COLO829 (cell line): ENCODE measurements at regions not wholly inside any gene's neighbourhood (a gene's known extent, or its start where the extent isn't known, plus 50 kb on each side); places are given as distances from the start of the nearest gene placed in this dataset.
"Not testable (repeated sequence)": the region's sequence is repeated elsewhere in the genome, so short reads cannot be mapped to it uniquely, and the experiment has no call there.

Source experiments
- DNase-seq: peaks from one replicate; pipeline ENCODE4 v3.0.0; 2012; ENCODE audit warnings: low spot score

DNA sequence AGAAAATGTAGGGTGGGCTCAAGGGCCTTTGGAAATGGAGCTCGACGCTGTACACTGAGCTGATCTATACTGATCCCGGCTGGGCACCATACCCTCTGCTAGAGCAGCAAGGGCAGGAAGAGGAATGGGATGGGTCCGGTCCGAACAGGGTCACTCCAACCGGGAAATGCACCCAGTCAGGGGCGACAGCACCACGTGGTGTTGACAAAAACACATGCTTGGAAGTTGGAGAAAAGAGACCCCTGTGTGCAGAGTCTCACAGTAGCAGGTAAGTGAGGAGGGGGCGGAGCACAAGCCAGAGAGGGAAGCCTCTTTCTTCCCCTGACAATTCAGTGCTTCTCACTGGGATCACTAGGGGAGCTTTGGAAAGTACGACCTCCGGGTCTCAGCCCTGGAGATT lies 84.1 kb upstream of the ASB18 start:
- no peak for DNase-seq

DNA sequence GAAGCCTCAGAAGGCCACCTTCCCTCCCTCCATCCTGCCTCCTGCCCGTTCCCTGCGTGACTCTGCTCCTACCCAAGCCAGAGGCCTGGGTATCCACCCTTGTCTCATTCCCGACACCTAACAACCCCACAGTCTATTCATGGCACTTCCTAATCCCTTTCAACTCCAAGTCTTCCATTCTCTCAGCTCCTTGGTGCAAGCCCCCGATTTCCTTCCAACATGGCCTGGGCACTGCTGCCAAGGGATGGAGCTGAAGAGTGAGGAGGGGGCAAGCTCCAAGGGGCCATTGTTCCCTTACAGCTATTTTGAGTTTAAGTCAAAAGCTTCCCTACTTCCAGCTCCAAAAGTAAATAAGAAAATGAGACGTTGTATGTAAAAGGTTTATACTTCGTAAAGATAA lies 84.8 kb upstream of the ASB18 start:
- DNase-seq: no peak

DNA sequence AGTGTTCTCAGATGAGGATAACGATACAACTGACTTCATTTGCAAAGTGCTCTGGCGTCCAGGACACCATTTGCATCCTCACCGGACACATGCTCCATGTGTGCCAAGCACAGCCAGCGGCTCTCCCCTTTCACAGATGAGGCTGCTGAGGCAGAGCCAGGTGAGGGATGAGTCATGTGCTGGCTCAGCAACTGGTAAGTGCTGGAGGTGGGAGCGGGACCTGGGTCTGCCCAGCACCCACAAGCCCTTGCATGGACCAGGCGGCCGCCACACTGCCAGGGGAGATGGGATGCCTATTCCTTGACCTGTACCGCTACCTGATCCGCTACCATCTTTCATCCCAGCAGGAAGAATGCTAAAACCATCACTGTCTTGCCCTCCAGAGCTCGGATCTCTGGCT lies 86.2 kb upstream of the ASB18 start:
- DNase-seq: no peak

DNA sequence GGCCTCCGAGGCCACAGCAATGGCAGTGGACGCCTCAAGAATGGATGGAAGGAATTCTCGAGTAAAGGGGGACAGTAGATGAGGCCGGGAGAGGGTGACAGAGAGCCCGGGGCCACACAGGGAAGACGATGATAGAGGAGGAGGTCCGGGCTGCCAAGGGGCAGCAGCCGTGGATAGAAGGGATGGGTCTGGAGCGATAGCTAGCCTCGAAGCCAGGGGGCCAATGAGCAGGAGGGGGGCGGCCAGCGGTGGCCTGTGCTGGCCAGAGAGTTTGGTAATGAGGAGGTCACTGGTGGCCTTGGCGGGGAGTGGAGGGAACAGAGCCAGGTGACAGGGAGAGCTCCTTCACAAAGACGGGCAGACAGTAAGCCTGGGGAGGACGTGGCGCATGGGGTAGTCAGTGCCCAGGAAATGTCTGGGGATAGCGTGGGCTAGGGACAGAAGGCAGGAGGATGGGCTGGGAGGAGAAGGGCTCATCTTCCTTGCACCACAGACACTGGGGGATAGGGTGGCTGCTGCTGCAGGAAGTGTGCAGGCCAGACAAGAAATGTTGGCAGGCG lies 87.8 kb upstream of the ASB18 start:
- no peak for DNase-seq

DNA sequence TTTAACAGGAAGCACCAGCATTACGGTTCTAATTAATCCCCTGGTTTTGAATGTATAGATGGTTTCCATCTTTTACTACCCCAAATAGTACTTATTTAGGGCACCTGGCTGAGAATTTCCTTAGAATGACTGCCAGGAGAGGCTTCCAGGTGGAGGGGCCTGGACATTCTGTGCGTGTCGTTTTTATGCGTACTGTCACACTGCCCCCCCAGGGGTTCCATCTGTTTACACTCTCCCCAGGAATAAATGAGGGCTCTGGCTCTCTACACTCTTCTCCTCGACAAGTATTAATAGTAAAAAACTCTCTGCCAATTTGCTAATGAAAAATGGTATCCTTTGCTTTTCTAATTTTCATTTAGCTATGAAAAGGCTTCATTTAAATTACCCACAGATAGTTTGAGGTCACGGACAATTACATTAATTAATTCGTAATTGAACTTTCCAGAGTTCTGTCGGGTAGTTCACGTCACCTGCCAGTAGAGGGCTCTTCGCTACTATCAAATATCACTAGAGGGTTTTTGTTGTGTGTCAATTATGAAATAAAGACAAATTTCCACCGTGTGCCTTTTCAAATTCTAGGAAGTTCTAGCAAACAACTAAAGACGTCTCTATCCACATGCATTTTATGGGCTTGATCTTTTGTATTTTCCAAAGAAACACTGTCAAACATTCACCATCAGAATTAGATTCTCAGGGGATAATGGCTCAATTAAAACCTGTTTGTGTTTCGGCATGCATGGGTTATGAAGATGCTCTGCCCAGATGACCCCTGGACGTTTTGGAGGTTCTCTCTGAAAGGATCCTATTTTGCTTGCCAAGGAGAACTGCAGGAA lies 88.8 kb upstream of the ASB18 start:
- DNase-seq: peak; percentile 18

DNA sequence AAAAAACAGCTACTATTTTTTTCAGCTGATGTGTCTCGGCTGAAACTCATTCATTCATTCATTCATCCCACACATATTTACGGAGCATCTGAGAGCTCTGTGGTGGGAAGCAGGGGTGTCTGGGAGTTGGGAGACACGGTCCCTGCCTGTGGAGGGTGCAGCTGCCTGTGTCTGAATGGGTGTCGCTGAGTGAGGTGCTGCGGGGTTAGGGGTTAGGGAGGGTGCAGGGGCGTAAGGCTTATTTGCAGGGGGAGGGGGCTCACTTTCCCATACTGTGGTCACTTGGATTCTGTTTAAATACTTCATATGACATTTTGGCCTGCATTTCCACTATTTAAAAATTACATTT lies 89.4 kb upstream of the ASB18 start:
- DNase-seq: no peak

DNA sequence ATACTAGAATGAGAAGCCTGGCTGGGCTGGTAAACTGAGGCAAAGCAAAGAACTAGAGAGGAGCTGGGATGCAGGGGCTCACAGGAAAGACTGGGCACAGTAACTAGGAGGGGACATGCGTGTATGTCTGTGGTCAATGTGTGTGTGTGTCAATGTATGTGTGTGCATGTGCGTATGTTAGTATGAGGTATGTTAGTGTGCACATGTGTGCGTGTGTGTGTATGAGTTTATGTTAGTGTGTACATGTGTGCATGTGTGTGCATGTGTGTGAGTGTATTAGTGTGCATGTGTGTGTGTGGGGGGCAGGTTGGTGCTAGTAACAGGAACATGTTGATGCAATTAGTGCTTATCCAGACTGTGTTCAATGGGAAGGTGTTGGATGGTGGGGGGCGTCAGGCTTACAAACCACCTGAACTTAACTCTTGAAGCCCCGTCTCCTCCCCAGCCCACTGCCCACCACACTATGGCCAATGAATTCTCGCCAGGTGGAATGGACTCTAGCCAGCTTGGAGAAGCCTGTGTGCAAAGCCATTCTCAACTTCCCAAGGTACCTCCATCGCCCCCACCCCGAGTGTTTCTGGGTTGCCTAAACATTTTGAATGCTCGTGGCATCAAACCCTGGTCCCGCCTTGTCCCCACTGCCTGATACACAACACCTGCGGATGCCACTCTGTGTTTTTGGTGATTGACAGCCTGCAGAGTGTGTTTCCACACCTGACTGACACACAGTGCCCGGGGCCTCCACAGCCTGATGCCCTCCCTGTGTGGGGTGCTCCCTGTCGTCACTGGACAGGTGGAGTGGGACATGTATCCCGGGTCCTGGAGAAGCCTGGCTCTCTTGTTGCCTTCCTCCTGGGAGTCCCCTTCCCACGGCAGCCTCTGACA lies 90.1 kb upstream of the ASB18 start:
- no peak for DNase-seq

DNA sequence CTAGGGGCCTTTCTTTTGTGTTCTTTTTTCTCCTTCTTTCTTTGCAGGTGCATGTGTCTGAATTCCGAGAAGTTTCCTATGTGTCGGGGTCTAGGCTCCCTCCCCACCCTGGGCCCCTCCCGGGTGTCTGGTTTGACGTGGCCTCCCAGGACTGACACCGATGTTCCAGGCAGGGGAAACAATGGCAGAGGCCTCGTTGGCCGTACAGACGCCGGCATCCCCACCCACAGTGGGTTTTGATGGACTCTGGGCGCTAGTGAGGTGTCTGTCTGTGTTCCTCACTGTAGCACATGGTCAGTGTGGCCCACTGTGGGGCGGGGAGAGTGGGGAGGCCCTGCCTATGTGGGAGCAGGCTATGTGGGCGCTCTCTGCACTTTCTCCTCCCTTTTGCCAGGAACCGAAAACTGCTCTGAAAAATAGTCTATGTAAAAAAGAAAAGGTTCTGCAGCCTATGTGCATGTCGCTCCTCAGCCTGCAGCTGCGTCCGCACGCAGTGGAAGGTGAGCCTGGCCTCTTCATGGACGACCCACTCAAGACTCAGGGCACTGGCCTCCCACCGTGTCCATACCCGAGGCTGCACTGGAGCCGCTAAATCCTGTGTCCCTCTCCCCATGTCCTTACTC lies 90.9 kb upstream of the ASB18 start:
- no peak for DNase-seq

DNA sequence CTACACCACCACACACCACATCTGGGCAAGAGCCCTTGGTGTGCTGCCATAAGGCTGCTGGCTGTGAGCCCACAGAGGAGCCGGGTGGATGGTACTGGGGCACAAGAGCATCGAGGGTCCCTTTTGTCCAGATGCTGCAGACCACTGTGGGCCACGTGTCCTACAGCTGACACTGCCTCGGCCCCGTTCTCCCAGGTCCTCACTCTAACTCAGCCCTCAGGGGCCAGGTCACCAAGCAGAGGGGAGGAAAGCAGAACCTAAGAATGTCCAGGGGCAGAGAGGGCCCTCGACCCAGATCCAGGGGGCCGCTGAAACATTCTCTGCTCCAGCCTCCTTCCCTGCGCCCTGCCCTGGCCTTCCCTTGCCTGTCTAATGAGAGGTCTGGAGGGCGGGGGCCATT lies 91.7 kb upstream of the ASB18 start:
- no peak for DNase-seq

DNA sequence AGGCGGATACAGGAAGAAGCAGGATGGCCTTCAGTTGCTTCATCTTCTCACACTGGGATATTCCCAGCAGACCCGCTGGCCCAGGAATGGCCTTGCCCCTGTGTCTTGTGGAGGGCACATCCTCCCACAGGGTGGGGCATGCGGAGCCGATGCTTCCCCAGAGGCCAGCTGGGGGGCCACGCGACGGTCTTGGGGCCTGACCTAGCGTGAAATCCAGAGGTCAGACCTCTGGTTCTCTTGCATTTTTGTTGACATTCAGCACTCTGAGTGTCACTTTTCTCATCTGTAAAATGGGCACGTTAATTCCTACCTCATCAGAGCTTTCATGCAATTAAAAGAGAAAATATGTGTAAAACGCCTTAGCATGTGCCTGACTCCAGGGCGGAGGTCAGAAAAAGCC lies 92.1 kb upstream of the ASB18 start:
- not testable (repeated sequence) for DNase-seq

DNA sequence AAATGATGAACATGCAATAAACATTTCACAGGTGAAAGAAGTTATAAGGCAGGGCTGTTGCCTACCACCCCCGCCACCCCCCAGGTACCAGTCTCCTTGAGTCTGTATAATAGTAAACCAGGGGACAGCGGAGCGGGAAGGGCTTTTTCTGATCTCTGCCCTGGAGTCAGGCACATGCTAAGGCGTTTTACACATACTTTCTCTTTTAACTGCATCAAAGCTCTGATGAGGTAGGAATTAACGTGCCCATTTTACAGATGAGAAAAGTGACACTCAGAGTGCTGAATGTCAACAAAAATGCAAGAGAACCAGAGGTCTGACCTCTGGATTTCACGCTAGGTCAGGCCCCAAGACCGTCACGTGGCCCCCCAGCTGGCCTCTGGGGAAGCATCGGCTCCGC lies 94.3 kb upstream of the ASB18 start:
- DNase-seq: not testable (repeated sequence)

DNA sequence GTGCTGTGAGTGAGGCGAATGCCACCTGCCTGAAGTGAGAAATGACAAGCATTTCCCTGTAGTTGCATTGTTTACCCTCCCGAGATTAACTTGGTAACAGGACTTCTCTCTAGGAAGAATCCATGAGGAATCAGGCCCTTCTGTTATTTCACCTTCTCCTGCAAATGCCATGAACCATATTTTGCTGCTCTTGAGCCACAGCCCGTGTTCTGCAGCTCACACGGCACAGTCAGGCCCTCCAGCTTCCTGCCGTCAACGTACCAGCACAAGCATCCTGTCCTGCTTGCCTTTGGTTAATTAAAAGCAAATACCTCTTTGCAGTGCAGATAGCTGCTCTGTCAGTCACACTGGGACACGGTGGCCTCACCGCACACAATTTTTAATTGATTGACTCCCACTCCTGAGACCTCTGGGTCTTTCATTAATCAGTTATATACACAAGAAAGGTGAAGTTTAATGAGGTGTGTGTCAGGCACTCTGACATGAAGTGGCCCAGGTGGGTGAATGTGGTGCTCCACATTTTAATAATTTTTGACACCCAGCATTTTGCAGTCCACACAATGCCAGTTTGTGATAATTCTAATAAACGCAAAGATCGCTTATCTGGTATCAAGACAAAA lies 95.3 kb upstream of the ASB18 start:
- no peak for DNase-seq

DNA sequence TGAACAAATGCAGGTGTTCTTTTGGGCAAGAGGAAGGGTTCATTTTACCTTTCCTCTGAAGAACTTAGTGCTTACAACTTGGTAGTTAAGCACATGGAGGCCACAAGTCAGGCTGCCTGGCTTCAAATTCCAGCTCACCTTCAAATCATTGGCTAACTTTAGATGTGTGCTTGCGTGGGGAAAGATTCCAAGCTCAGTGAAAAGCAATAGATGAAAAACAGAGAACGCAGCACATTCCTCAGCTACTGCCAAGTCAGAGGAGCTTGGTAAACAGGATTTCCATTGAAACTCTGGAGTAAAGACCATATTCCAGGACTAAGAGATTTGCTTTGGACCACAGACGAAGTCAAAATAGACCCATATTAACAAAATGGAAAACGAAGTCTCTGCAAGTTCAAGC lies 96.3 kb upstream of the ASB18 start:
- DNase-seq: no peak

DNA sequence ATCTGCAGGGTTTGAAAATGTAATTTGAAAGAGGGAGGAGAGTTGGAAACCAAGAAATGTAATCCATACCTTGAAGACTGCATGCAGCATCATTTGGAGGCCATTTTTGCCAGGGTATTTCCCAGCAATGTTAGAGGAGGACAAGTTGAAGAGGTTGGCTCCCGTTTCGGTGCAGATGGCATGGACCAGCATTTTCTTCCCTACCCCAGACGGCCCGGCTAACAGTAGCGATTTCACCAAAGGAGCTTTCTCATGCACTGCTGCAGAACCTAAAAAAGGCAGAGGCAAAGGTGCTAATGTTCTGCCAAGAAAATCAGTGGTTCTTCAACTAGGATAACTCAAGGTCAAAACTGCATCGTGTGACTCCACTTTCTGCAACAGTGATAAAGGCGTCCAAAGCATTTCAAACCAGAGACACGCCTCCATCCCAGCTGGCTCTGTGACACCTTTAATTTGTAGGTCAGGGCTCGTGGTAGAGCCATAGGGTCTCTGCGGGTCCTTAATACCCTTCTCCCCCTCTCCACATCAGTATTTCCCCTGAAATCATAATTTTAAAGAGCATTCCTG lies 99.6 kb upstream of the ASB18 start:
- DNase-seq: no peak

DNA sequence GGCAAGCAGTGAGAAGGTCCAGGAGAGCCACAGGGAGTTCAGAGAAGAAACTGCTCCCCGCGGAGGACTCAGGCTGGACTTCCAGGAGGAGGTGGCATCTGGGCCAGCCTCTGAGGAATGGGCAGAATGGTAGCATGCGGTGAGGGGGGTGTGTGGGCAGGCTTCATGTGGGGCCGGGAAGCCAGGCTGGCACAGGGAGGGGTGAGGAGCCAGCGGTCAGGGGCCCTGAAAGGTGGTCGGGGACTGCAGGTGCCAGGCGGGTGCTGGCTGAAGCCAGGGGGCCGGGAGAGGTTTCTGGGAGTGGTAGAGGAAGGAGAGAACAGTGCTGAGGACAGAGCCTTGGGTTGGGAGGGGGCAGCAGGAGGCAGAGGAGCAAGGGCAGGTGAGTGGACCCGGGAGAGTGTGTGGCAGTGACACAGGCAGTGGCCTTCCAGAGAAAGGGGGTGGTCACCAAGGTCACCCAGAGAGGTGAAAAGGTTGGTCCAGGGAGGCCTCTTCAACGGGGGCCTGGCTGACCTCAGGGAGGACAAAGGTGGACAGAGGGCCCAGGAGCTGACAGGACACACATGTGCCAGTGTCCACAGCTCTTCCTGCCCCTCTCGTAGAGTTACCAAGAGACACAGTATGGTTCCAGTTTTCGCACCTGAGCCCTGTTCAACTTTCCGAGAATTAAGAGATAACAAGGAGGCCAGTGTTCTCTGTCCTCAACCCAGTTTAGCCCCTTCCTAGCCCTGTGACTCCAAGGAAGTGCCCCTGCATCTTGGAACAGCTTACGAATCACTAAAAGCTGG lies 101.2 kb upstream of the ASB18 start:
- DNase-seq: no peak

DNA sequence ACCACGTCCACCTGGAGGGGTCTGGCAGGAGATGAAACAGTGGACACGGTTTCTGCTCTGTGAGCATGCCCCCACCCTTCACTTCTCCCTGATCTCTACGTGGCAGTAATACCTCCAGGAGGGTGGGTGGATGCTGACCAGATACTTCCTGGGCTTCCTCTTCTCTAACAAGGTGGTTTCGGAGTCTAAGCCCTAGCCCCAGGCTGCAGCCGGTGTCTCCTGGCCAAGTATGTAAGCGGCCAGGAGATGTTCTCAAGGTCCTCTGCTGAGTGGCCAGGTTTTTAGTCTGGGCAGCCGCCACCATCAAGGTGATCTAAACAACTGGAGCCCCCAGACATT lies 101.8 kb upstream of the ASB18 start:
- no peak for DNase-seq

DNA sequence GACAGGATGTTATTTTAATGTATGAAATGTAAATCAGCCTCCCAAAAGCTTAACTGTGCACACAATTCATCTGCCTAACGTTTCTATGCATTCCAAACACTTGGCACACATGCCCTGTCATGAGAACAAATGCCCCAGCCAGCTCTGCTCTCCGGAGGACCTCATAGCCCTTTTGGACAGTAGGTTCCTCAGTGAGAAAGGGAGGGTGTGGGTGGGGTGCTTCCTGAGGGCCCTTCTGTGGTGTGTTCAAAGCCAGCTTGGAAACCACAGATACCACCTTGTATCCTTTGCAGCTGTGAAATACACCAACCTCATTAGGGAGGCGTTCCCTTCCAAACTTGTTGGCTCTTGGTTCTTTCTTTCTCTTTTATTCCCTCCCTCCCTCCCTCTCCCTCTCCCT lies 102.2 kb upstream of the ASB18 start:
- no peak for DNase-seq

DNA sequence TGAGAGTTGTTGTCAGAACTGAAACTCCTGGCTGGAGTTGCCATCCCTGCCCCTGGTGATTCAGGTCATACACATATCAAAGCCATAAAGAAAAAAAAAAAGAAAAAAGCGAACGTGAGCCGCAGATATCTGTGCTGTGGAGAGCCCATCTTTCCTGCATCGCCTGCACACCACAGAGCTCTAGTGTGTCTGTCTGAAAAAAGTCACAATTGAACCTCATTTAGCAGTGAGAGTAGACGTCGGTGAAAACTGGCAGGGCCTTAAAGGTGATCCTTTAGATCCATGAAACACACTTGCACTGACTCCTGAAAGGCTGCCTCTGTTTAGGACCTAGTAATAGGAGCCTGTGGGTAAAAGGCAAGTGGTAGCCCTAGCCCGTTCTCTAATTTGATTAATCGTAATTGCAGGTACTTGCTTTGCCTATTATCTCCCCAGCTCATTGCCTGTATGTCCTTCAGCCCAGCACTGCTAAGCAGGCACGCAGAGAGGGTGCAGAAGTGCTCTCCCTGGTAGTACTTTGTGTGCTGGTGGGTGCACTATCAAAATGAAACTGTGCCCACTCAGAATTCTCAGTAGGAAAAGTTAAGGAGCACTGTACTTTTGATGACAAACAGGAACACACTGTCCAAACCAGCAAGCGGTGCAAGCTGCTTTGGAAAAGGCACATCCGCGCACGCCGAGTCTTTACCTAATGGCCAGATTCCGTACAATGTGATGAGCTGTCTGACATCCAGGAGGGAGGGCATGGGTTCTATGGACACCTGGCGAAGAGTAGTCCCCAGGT lies 103.5 kb upstream of the ASB18 start:
- DNase-seq: no peak

DNA sequence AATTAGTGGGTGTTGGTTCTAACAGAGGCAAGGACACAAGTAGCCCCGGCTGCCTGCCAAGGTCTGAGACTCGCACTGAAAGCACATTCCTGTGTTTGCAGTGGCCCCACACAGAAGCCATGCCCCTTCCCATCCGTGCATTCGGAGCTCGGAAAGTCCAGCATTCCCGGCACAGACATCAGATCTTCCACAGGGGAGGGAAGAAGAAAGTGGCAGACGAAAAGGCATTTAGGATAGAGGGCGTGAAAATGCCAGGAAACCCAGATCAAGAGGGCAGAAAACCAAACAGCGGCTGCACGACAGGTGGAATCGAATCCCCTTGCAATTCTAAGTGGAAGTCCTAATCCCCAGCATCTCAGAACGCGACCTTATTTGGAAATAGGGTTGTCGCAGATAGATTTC lies 105.5 kb upstream of the ASB18 start:
- no peak for DNase-seq

DNA sequence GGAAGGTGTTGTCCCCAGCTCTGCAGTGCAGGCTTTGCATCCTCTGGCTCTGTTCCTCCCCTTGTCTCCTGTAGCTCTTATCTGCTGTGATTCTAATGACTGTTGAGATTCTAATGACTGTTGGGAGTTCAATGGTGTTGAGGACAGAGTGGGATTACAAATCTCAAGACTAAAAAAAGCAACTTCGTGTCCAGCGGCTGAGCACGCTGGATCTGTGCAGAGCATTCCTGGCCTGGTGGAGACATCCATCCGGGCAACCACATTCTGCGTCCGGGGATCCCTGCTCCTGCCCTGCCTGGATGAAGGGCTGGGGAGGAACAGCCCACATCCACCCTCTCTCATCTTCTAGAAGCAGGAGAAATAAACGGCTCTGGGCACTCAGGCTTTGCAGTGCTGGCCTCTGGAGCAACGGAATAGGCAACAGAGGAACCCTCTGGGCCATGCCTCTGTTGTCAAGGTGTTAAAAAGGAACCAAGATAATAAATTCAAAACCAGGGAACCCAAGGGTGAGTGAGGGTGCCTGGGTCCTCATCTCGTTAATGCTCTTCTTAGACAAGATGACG lies 106.7 kb upstream of the ASB18 start:
- DNase-seq: no peak
